NOMO-1 treated with DMSO at 0.1 percent for 48 hours (cell line): ENCODE measurements at regions not wholly inside any gene's neighbourhood (a gene's known extent, or its start where the extent isn't known, plus 50 kb on each side); places are given as distances from the start of the nearest gene placed in this dataset.
"Not testable (repeated sequence)": the region's sequence is repeated elsewhere in the genome, so short reads cannot be mapped to it uniquely, and the experiment has no call there.

Experiments
- DNase-seq: peaks from one replicate; lab custom pipeline; 2025; ENCODE audit not compliant: unreplicated experiment; lab: John Stamatoyannopoulos, UW

DNA sequence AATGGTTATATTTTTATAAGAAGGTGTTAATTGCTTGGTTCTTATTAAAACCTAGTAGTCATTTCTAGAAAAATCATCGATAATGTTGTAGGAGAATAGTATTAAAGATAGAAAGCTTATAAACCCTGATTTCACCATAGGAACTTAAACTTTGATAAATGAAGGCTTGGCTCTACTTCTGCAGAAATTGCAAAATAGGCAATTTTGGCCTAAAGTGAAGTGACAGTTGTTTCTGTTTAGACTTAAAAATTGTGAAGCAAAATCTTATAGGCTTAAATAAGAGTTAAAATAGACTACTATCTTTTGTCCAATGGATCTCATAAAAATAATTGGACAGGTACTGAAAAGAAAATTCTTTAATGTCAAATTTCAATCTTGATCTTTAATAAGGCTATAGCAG lies 321.6 kb upstream of the FZD8 start:
- DNase-seq: no peak

- no peak for DNase-seq
Observed at GRCh38 chr10:35961501-35961900, 319.4 kb upstream of the FZD8 start.

- no peak for DNase-seq
Observed at GRCh38 chr10:35959252-35959651, 317.2 kb upstream of the FZD8 start.

DNA sequence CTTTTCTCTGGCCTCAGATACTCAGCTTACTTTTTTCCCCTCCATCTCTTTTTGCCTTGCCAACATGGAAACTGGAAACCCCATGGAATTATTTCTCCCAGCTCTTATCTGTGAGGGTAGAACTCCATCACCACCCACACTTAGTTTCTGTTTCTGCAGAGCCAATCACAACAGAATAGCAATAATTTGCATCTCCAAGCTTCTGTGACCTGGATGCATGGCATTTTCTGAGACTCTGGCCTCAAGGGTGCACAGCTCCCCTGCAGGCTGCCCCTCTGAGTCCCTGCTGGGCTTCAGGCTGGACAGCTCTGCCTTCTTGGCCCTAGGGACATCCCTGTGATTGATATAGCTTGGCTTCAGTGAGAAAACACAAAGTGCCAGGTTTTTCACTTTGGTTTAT lies 316.5 kb upstream of the FZD8 start:
- DNase-seq: not testable (repeated sequence)

- no peak for DNase-seq
Observed at GRCh38 chr10:35950701-35951100, 308.6 kb upstream of the FZD8 start.

- DNase-seq: no peak
Observed at GRCh38 chr10:35950226-35950625, 308.1 kb upstream of the FZD8 start.

DNA sequence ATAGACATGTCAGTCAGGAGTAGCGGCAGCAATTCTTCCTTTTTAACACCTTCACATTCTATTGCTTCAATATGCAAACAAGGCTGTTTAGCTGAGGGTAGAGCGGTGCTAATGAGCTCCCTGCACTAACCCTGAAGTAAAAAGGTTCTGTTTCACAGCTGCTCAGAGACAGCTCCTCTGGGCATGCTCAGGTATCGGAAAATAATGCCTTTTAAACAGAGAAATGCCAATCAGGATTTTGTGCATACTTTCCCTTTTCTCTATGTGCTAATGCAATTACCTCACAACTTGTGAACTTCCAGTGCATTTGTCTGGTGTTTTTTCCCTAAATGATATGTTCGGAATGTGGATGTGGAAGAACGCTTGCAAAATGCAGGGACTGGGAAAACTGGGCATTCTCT lies 307.7 kb upstream of the FZD8 start:
- DNase-seq: no peak

GRCh38 chr10:35946556-35946955 lies 304.5 kb upstream of the FZD8 start:
- no peak for DNase-seq

DNA sequence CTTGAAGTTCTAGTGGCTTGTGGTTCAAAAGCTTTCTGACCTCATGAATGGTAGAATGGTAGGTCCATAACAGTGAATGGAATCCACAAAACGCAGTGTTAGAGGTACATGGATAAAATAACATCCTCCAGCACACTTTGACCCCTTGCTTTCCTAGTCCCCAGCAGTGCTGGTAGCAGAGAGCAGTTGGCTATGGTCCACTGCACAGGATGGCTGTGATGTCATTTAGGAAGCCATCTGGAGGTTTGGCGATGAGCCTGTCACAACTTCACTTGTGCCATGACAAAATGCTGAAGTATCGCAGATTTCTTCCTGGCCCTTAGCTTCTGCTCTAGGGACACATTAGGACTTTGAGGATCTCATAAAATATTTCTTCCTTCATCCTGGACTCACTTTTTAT lies 300.0 kb upstream of the FZD8 start:
- DNase-seq: no peak

DNA sequence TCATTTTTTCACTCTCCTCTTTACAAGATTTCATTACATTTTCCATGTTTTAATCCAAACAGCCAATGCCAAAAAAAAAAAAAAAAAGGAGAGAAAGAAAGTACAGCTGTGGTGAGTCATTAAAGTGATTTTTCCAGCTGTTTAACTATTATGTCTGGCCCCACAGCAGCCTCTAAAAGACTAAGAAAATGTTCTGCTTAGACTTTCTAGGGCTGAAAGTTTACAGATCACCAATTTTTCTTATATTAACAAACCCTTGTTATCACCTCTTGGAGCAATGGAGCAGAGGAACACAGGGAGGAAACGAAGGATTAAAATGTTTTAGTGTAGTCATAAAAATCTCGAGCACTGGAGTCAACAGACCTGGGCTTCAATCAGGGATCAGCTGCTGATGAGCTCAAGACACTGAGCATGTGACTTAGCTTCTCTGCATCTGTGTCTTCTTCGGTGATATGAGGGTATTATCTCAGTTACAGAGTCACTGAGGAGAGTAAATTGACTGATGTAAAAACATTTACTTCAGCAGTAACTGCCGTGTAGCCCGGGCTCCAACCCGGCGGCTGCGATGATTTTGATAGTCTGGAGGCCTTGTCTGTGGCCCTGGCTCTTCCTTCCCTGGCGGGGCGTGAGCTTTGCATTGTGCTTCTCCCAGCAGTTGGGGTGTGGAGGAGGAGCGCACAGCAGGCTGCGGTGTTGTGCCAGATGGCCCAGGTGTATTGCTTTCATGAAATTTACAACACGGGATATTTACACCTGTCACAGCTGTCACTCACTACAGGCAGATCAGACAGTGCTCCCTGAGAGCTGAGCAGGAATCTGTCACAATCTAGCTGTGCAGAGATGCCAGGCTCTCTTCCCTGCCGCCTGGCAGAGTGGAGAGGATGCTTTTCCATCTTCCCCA lies 298.3 kb upstream of the FZD8 start:
- DNase-seq: no peak

DNA sequence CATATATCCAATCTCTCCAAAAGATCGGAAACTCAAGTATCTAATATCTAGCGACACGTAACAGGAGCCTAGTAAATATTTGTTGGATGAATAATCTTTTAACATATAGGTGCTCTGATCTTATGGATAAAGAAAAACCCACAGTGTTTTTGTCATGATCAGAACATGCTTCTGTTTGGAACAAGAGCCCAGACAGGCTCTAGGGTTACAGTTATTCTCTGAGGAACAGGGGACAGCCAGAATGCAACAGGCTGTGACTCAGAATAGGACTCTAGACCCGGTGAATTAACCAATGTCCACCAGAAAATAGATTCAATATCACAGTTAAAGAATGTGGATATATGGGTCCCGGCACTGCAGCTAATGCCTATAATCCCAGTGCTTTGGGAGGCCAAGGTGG lies 296.1 kb upstream of the FZD8 start:
- no peak for DNase-seq

- DNase-seq: no peak
Observed at GRCh38 chr10:35937546-35937945, 295.4 kb upstream of the FZD8 start.

DNA sequence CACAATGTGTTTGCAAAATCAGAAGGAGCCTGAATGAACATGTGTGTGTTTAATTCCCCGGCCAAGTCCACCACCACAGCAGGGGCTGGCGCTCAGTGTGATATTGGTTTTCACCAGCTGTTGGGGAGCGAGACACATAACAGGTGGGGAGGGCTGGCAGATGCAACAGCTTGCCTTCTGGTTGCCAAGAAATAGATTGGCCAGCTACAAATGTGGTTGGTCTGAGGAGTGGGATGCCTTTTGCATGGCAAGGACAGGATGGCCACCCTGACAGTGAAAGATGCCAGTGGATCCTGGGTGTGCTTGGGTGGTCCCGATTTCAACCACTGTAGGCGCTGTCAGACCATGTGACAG lies 292.5 kb upstream of the FZD8 start:
- DNase-seq: no peak

DNA sequence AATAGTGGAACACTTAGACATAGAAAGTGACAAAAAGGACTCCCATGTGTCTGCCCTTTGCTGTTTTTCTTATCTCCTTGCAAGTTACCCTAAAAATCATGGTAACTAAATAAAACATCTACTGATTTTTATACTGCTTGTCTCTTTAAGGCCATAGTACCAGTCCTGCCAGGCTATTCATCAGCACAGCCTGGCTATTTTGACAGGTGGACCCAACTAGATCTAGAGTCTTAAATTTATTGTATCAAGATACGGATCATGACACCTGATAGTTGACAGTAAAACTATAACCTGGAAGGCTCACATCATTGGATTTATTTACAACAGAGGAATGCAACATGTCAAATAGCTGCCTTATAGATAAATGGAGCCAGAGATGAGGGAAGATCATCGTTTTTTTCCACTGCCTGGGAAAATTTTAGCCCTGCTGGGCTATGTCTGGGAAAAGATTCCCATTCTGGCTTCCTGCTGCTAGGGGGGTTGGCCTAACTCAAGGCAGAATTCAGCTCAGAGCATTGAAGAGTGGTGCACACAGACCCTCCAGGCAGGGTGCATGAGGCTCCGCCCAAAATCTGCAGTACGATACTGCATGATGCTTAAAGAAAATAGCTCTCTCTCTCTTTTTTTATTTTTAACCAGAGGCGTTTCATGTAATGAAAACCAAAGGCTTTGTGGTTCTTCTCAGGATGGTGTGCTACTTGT lies 292.0 kb upstream of the FZD8 start:
- no peak for DNase-seq

- DNase-seq: no peak
Observed at GRCh38 chr10:35933491-35933890, 291.4 kb upstream of the FZD8 start.

GRCh38 chr10:35929962-35930361 lies 287.9 kb upstream of the FZD8 start:
- DNase-seq: not testable (repeated sequence)

- no peak for DNase-seq
Observed at GRCh38 chr10:35928748-35929147, 286.7 kb upstream of the FZD8 start.

DNA sequence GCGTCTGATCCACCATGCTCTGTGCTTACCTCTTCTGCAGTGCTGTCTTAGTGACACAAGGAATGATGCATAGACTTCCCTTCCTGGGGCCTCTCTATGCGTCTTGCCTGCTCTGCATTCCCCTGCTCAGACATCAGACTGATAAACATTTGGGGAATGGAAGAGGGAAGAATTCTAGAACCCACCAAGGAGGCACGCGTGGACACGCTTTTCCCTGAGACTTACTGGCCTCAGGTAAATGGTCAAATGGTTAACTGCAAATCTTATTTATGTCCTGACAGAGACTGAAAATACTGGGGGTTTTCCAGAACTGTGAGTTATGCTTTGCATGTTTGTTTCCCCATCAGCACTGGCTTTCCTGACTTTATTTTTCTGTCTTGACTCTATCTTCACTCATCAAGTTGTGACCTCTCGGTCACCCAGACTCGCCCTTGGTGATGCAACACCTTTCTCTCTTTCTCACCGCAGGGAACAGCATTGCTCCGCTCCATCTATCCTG lies 285.9 kb upstream of the FZD8 start:
- DNase-seq: no peak

GRCh38 chr10:35927341-35927740 lies 285.2 kb upstream of the FZD8 start:
- no peak for DNase-seq

- no peak for DNase-seq
Observed at GRCh38 chr10:35926846-35927245, 284.8 kb upstream of the FZD8 start.

GRCh38 chr10:35925493-35925892 lies 283.4 kb upstream of the FZD8 start:
- DNase-seq: no peak

GRCh38 chr10:35924759-35925158 lies 282.7 kb upstream of the FZD8 start:
- DNase-seq: no peak
